Chondrocyte (in vitro differentiated cells): ENCODE measurements at regions not wholly inside any gene's neighbourhood (a gene's known extent, or its start where the extent isn't known, plus 50 kb on each side); places are given as distances from the start of the nearest gene placed in this dataset.

ENCODE experiments used
- DNase-seq: peaks from one replicate; pipeline ENCODE4 v3.0.0; 2021; ENCODE audit warnings: mixed read lengths, low spot score
- H3K27ac Mint-ChIP-seq: one replicate; pipeline ENCODE4 v1.8.0; 2021; ENCODE audit warnings: mild to moderate bottlenecking, moderate library complexity, mixed read lengths; ENCODE audit not compliant: unreplicated experiment
- H3K27me3 Mint-ChIP-seq: 2 replicates; pipeline ENCODE4 v1.8.0; 2021; ENCODE audit warnings: low read depth, mixed read lengths
- H3K36me3 Mint-ChIP-seq: 2 replicates; pipeline ENCODE4 v1.8.0; 2021; ENCODE audit warnings: low read depth, mixed read lengths
- H3K4me1 Mint-ChIP-seq: 2 replicates; pipeline ENCODE4 v1.8.0; 2021; ENCODE audit warnings: low read depth, mild to moderate bottlenecking, mixed read lengths
- H3K4me3 Mint-ChIP-seq: one replicate; pipeline ENCODE4 v1.8.0; 2021; ENCODE audit warnings: mild to moderate bottlenecking, moderate library complexity, mixed read lengths; ENCODE audit not compliant: unreplicated experiment
- H3K9me3 Mint-ChIP-seq: 2 replicates; pipeline ENCODE4 v1.8.0; 2021; ENCODE audit warnings: low read depth, mixed read lengths
- CTCF ChIP-seq: fragments of 200-600 bp; sonication (generic); IDR thresholded peaks from 2 replicates; pipeline ENCODE4 v1.5.0; 2021; ENCODE audit warnings: antibody characterized with exemption, mild to moderate bottlenecking, moderate library complexity

GRCh38 chr11:42800041-42800440 lies 511.8 kb upstream of the API5 start:
- no peak overlapping the region for H3K4me3 Mint-ChIP-seq
- no peak for TF ChIP-seq CTCF
- no peaks in the 10 kb centered on the region for H3K36me3 Mint-ChIP-seq

DNA sequence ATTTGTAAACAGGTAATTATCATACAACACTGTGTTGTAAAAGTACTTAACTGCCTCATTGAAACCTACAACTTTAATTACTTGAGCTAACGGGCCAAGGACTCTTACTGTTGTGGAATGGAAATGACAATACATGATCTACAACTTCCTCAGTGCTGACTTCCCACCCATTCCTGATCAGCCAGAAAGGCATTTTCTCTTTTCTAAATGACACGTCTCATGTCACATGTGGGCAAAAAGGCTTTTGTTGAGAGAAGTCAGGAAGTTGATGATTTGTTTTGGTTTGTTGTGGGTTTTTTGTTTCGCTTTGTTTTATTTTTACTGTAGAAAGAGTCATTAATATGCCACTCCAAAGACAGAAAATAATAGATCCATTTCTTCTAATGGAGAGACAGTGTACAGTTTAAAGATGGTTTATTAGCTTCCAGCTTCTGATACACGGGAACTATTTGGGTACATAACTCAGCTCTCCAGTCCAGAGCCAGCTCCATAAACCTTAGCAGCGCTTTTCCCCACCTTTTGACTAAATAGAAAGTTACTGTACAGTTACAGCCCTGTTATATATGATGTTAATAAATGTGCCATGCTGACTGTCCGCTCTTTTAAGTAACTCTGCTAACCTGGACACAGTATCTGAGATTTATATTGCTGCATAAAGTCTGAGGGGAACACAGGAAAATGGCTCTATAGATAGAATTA lies 509.4 kb upstream of the API5 start:
- H3K36me3 Mint-ChIP-seq, result no peaks in the 10 kb centered on the region
- H3K4me1 Mint-ChIP-seq, result no peaks in the 10 kb centered on the region
- peaks cover 3% of the 10 kb centered on the region for H3K27me3 Mint-ChIP-seq
- no peak for DNase-seq
- H3K4me3 Mint-ChIP-seq, result no peak overlapping the region
- no peak for TF ChIP-seq CTCF
- no peak overlapping the region for H3K27ac Mint-ChIP-seq
- H3K9me3 Mint-ChIP-seq, result peaks cover 3% of the 10 kb centered on the region

More at GRCh38 chr11:42800041-42800440, 511.8 kb upstream of the API5 start:
- Mint-ChIP-seq H3K4me1 (no peaks in the 10 kb centered on the region), H3K27ac (no peak overlapping the region), H3K27me3 (no peaks in the 10 kb centered on the region), H3K9me3 (peaks cover 6% of the 10 kb centered on the region)
- no peak for DNase-seq

- H3K4me3 Mint-ChIP-seq, result no peak overlapping the region
- DNase-seq, result no peak
Measured at GRCh38 chr11:42806191-42806590, 505.6 kb upstream of the API5 start.

DNA sequence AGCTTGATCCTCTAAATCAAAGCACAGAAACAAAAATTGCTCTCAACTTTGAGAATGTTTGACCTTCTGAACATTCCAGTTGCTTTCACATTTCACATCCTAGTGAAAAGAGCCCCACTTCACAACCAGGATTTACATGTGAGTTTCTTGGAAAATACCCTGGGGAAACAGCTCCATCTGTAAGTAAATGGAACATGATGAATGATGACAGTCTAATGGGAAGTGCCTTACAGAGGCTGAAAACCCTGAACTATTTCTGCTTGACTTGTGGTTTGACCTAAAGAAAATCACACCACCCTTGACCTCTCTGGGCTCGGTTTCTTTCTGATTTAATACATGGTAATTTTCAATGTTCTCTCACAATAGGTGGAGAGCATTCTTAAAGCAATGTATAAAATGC lies 499.4 kb upstream of the API5 start:
- H3K36me3 Mint-ChIP-seq, result no peaks in the 10 kb centered on the region
- H3K4me1 Mint-ChIP-seq, result no peaks in the 10 kb centered on the region
- H3K27me3 Mint-ChIP-seq, result peaks cover under 1% of the 10 kb centered on the region
- no peak for DNase-seq
- no peak for TF ChIP-seq CTCF
- H3K4me3 Mint-ChIP-seq, result no peak overlapping the region
- H3K27ac Mint-ChIP-seq, result no peak overlapping the region
- H3K9me3 Mint-ChIP-seq, result peaks cover 7% of the 10 kb centered on the region

More at GRCh38 chr11:42806191-42806590, 505.6 kb upstream of the API5 start:
- H3K27ac Mint-ChIP-seq, result no peak overlapping the region
- no peak for TF ChIP-seq CTCF
- H3K36me3 Mint-ChIP-seq, result no peaks in the 10 kb centered on the region
- H3K9me3 Mint-ChIP-seq, result peaks cover 6% of the 10 kb centered on the region
- no peaks in the 10 kb centered on the region for H3K4me1 Mint-ChIP-seq
- peaks cover 3% of the 10 kb centered on the region for H3K27me3 Mint-ChIP-seq

DNA sequence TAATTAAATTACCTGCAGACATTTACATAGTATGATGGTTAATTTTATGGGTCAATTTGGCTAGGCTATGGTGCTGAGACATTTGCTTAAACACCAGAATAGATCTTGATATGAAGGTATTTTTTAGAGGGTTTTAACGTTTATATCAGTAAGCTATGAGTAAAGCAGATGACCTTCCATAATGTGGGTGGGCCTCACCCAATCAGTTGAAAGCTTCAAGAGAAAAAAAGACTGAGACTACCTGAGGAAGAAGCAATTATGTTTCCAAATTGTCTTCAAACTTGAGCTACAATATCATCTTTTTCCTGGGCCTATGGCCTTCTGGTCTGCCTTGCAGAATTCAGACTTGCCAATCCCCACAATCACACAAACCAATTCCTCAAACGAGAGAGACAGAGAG lies 498.8 kb upstream of the API5 start:
- Mint-ChIP-seq H3K4me3 (no peak overlapping the region), H3K36me3 (no peaks in the 10 kb centered on the region)

More for the DNA sequence above, 498.8 kb upstream of the API5 start:
- Mint-ChIP-seq H3K4me1 (no peaks in the 10 kb centered on the region), H3K27me3 (no peaks in the 10 kb centered on the region), H3K27ac (no peak overlapping the region), H3K9me3 (peaks cover 7% of the 10 kb centered on the region)
- no peak for DNase-seq
- TF ChIP-seq CTCF, result no peak
